Hindlimb muscle (tissue), 1 donor: ENCODE measurements at regions not wholly inside any gene's neighbourhood (a gene's known extent, or its start where the extent isn't known, plus 50 kb on each side); places are given as distances from the start of the nearest gene placed in this dataset.

Source experiments
- DNase-seq: peaks from one replicate; pipeline ENCODE4 v3.0.0-alpha.2; 2013

GRCh38 chr12:28939427-28939826 is 209.7 kb upstream of the FAR2 start:
- DNase-seq, result no peak

- no peak for DNase-seq
Observed at GRCh38 chr12:28941248-28941647, 207.8 kb upstream of the FAR2 start.

- DNase-seq, result no peak
Observed at GRCh38 chr12:28946361-28946760, 202.7 kb upstream of the FAR2 start.

- DNase-seq, result no peak
Observed at GRCh38 chr12:28948685-28949084, 200.4 kb upstream of the FAR2 start.

- DNase-seq, result no peak
Observed at GRCh38 chr12:28949184-28949583, 199.9 kb upstream of the FAR2 start.

GRCh38 chr12:28950049-28950448 is 199.0 kb upstream of the FAR2 start:
- DNase-seq, result no peak

- no peak for DNase-seq
Observed at GRCh38 chr12:28951935-28952334, 197.1 kb upstream of the FAR2 start.

GRCh38 chr12:28954333-28954732 is 194.7 kb upstream of the FAR2 start:
- no peak for DNase-seq

GRCh38 chr12:28955491-28955890 is 193.6 kb upstream of the FAR2 start:
- no peak for DNase-seq

- no peak for DNase-seq
Observed at GRCh38 chr12:28955931-28956330, 193.1 kb upstream of the FAR2 start.

- DNase-seq, result no peak
Observed at GRCh38 chr12:28958553-28959195, 190.4 kb upstream of the FAR2 start.

GRCh38 chr12:28961948-28962384 is 187.1 kb upstream of the FAR2 start:
- DNase-seq, result peak; percentile 45

GRCh38 chr12:28963554-28963953 is 185.5 kb upstream of the FAR2 start:
- DNase-seq, result no peak

- peak; percentile 57 for DNase-seq
Observed at GRCh38 chr12:28966046-28966780, 182.9 kb upstream of the FAR2 start.

- no peak for DNase-seq
Observed at GRCh38 chr12:28967426-28967825, 181.7 kb upstream of the FAR2 start.

- no peak for DNase-seq
Observed at GRCh38 chr12:28973491-28973890, 175.6 kb upstream of the FAR2 start.

GRCh38 chr12:28974166-28974565 is 174.9 kb upstream of the FAR2 start:
- DNase-seq, result no peak

- no peak for DNase-seq
Observed at GRCh38 chr12:28974883-28975282, 174.2 kb upstream of the FAR2 start.

- no peak for DNase-seq
Observed at GRCh38 chr12:28975564-28976340, 173.3 kb upstream of the FAR2 start.

GRCh38 chr12:28980436-28980835 is 168.6 kb upstream of the FAR2 start:
- DNase-seq, result no peak

- DNase-seq, result no peak
Observed at GRCh38 chr12:28987538-28988324, 161.3 kb upstream of the FAR2 start.

GRCh38 chr12:28988325-28988704 is 160.8 kb upstream of the FAR2 start:
- DNase-seq, result no peak

GRCh38 chr12:28991626-28992025 is 157.5 kb upstream of the FAR2 start:
- no peak for DNase-seq
